Mesothelial cell of epicardium (in vitro differentiated cells): ENCODE measurements at regions not wholly inside any gene's neighbourhood (a gene's known extent, or its start where the extent isn't known, plus 50 kb on each side); places are given as distances from the start of the nearest gene placed in this dataset. TPM values are rescaled to one million over a fixed set of nuclear protein-coding genes. Genes with fewer than 3 reads are reported as not detected.

Experiments used
- DNase-seq, 2 experiments: peaks; one replicate each; pipeline ENCODE4 v3.0.0; 2021; ENCODE audit warnings: low spot score in 2 of 2; ENCODE audit not compliant: unreplicated experiment in 2 of 2
- H3K27ac Mint-ChIP-seq: 2 replicates; pipeline ENCODE4 v1.8.0; 2021; ENCODE audit warnings: mixed read lengths
- H3K27me3 Mint-ChIP-seq: 2 replicates; pipeline ENCODE4 v1.8.0; 2021; ENCODE audit warnings: low read depth, mixed read lengths
- H3K36me3 Mint-ChIP-seq: 2 replicates; pipeline ENCODE4 v1.8.0; 2021; ENCODE audit warnings: mixed read lengths
- H3K4me1 Mint-ChIP-seq: 2 replicates; pipeline ENCODE4 v1.8.0; 2021; ENCODE audit warnings: mixed read lengths
- H3K4me3 Mint-ChIP-seq: 2 replicates; pipeline ENCODE4 v1.8.0; 2021; ENCODE audit warnings: mild to moderate bottlenecking, moderate library complexity, mixed read lengths
- H3K9me3 Mint-ChIP-seq: 2 replicates; pipeline ENCODE4 v1.8.0; 2021; ENCODE audit warnings: mixed read lengths
- CTCF ChIP-seq: fragments of 200-600 bp; sonication (generic); IDR thresholded peaks from one replicate; pipeline ENCODE4 v1.5.0; 2021; ENCODE audit warnings: antibody characterized with exemption; ENCODE audit not compliant: unreplicated experiment
- microRNA-seq: library from miRNA; unstranded; fragments of <30 nt; microRNA quantifications from one replicate; pipeline ENCODE4 v1.2.0, GENCODE V29; 2021; ENCODE audit warnings: inconsistent platforms, mixed read lengths

DNA sequence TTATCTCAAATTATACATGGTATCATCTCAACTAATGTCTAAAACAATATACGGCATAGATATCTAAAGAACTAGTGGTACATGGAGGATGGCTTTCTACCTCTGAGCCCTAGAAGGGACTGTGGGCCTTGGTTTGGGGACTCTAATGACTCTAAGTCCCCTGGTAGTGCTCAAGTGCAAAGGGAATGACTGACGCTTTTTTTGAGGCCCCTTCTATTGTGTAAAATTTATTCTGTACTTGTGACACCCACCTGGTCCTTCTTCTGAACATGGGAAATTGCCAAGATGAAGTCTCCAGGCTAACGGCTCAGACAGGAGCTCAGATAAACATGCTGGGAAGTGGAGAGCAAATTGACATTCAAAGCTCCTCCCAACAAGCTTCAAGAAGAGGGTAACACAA lies 53.4 kb upstream of the IGLL5 start:
- DNase-seq = no peak
- no peaks in the 10 kb centered on the region for H3K4me1 Mint-ChIP-seq
- no peak overlapping the region for H3K27ac Mint-ChIP-seq
- peaks cover 72% of the 10 kb centered on the region for H3K27me3 Mint-ChIP-seq
- H3K9me3 Mint-ChIP-seq = no peaks in the 10 kb centered on the region
- H3K4me3 Mint-ChIP-seq = no peak overlapping the region
- H3K36me3 Mint-ChIP-seq = no peaks in the 10 kb centered on the region
- no peak for TF ChIP-seq CTCF

DNA sequence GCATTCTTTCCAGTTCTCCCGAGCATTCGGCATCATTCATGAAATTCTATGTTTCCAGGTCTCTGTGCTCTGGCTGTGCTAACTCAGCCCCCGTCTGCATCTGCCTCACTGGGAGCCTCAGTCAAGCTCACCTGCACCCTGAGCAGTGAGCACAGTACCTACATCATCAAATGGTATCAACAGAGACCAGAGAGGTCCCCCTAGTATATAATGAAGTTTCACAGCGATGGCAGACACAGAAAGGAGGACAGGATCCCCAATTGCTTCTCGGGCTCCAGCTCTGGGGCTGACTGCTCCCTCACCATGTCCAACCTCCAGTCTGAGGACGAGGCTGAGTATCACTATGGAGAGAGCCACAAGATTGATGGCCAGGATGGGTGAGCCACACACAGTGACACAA lies 52.8 kb upstream of the IGLL5 start:
- DNase-seq = peak in 1 of 2 experiments; percentile 19
- Mint-ChIP-seq H3K9me3 (no peaks in the 10 kb centered on the region), H3K4me1 (no peaks in the 10 kb centered on the region), H3K27me3 (peaks cover 74% of the 10 kb centered on the region), H3K4me3 (no peak overlapping the region), H3K27ac (no peak overlapping the region), H3K36me3 (no peaks in the 10 kb centered on the region)
- no peak for TF ChIP-seq CTCF

GRCh38 chr22:22835242-22835641 lies 52.4 kb upstream of the IGLL5 start:
- no peak overlapping the region for H3K27ac Mint-ChIP-seq
- H3K4me1 Mint-ChIP-seq = no peaks in the 10 kb centered on the region
- no peak for TF ChIP-seq CTCF
- H3K36me3 Mint-ChIP-seq = no peaks in the 10 kb centered on the region
- peak in 1 of 2 experiments; percentile 20 for DNase-seq
- H3K4me3 Mint-ChIP-seq = no peak overlapping the region
- H3K9me3 Mint-ChIP-seq = no peaks in the 10 kb centered on the region
- H3K27me3 Mint-ChIP-seq = peaks cover 76% of the 10 kb centered on the region

GRCh38 chr22:22835771-22836291 lies 51.8 kb upstream of the IGLL5 start:
- Mint-ChIP-seq H3K27ac (no peak overlapping the region), H3K36me3 (no peaks in the 10 kb centered on the region), H3K4me3 (no peak overlapping the region), H3K4me1 (no peaks in the 10 kb centered on the region), H3K27me3 (peaks cover 77% of the 10 kb centered on the region), H3K9me3 (no peaks in the 10 kb centered on the region)
- no peak for DNase-seq
- TF ChIP-seq CTCF = no peak

DNA sequence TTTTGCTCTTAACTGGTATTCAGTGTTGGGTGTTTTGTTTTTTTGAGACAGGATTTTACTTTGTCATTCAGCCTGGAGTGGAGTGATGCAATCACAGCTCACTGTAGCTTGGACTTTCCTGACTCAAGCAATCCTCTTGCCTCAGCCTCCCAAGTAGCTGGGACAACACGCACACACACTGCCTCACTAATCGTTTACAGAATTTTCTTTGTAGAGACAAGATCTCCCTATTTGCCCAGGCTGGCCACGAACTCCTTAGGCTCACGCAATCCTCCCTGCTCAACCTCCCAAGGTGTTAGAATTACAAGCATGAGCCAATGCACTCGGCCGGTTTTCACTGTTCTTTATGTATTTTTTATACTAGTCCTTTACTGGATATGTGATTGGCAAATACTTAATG lies 51.0 kb upstream of the IGLL5 start:
- TF ChIP-seq CTCF = no peak
- Mint-ChIP-seq H3K4me3 (no peak overlapping the region), H3K9me3 (no peaks in the 10 kb centered on the region), H3K27ac (no peak overlapping the region), H3K36me3 (no peaks in the 10 kb centered on the region), H3K27me3 (peaks cover 82% of the 10 kb centered on the region), H3K4me1 (no peaks in the 10 kb centered on the region)
- no peak for DNase-seq

Small RNAs in the stretch of these regions (microRNA-seq; reads per million reads assigned to microRNA genes)
- not detected for gene MIR650
